Adrenal gland (tissue), 9 donors: ENCODE measurements at regions not wholly inside any gene's neighbourhood (a gene's known extent, or its start where the extent isn't known, plus 50 kb on each side); places are given as distances from the start of the nearest gene placed in this dataset.

Experiments
- DNase-seq, 7 donors: peaks; one replicate each; pipeline ENCODE4 v3.0.0-alpha.2; 2019 to 2020
- H3K27ac ChIP-seq, 5 donors: fragments of 200-600 bp; sonication (generic) in 4 of 5; 1 replicate in 3 of 5; 2 replicates in 2 of 5; pipeline versions ENCODE4 v1.5.1 to v1.8.0; 2016 to 2020; ENCODE audit warnings: mild to moderate bottlenecking in 1 of 5
- H3K27me3 ChIP-seq: fragments of 200-600 bp; 2 replicates; pipeline ENCODE4 v1.8.0; 2021
- H3K36me3 ChIP-seq, 2 donors: fragments of 200-600 bp; replicated peaks in 1 of 2; 1 replicate in 1 of 2; 2 replicates in 1 of 2; pipeline versions ENCODE4 v1.5.1 to v1.8.0; 2018 to 2022
- H3K4me1 ChIP-seq, 2 donors: fragments of 200-600 bp; replicated peaks in 1 of 2; 1 replicate in 1 of 2; 2 replicates in 1 of 2; pipeline versions ENCODE4 v1.5.1 to v1.8.0; 2018 to 2021
- H3K4me3 ChIP-seq, 4 donors: fragments of 200-600 bp; sonication (generic) in 3 of 4; one replicate each; pipeline ENCODE4 v1.5.1; 2016 to 2018
- H3K9me3 ChIP-seq, 3 donors: fragments of 200-600 bp; sonication (generic) in 1 of 3; replicated peaks in 1 of 3; 1 replicate in 2 of 3; 2 replicates in 1 of 3; pipeline versions ENCODE4 v1.5.1 to v1.8.0; 2016 to 2021
- POLR2A ChIP-seq, 2 donors: fragments of 450-650 bp; IDR thresholded peaks; one replicate each; pipeline ENCODE4 v1.6.1; 2017; ENCODE audit warnings: antibody characterized with exemption in 2 of 2, mild to moderate bottlenecking in 2 of 2, moderate library complexity in 1 of 2
- WGBS, 4 donors: extraction: QIAGEN DNeasy Blood & Tissue Kit in 2 of 4; methylation state at CpG; one replicate each; pipeline versions ENCODE4 v1.1.5 to v1.1.7; 2013 to 2017; 5-methylcytosine and 5-hydroxymethylcytosine counted together
- intact Hi-C, 2 donors: fragments of 100-400 bp; cut with DNase I; formaldehyde crosslinking; loops; one replicate each; pipeline versions ENCODE4 v1.14.1 to v1.15.0; 2022 to 2023
- TF ChIP-seq, protein P1 (sequence below), 6 experiments: fragments of 450-650 bp in 4 of 6; fragments of 200-600 bp in 2 of 6; sonication (generic) in 1 of 6; IDR thresholded peaks; 1 replicate in 5 of 6; 2 replicates in 1 of 6; pipeline versions ENCODE4 v1.5.1 to v1.8.0; 2016 to 2021; ENCODE audit warnings: antibody characterized with exemption in 6 of 6, mild to moderate bottlenecking in 2 of 6, moderate library complexity in 1 of 6
- donor health status: healthy with polysubstance abuse.
- donor health status: Bipolar disorder and iron deficiency.
- donor health status: DM: yes; HTN: yes; CAD: no.
- donor health status: DM: no; HTN: no; CAD: no.
- donor health status: DM: no; HTN: no; CAD: no.

DNA sequence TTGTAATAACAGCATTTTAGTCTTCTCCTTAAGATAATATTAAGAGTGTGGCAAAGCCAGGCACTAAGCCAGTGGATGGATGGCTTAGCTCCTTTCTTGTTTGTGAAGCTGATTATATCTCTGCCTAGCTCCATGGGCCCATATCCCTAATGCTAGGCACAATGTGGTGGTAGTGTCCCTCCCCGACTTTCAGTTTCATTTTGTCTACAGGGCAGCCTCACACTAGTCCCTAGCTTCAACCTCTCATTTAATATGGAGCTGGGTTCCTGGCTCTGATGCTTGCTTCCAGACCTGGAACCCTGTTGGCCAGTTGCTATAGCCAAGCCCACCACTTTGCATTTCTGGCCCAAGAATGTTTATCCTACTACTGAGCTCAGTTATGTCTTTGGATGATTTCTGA is 437.0 kb upstream of the MEIS1 start:
- no peaks in the 10 kb centered on the region for H3K36me3 ChIP-seq
- intact Hi-C loops = no loop called here
- no peak overlapping the region for H3K4me3 ChIP-seq
- WGBS, 4 donors = 0 to 84% (median 74%) methylated on average over 1 of the region's 1 CpG; no CpG with 5 or more reads in 1 of the 4 donors
- no peaks in the 10 kb centered on the region for H3K9me3 ChIP-seq
- DNase-seq = no peak
- no peaks in the 10 kb centered on the region for H3K27me3 ChIP-seq
- no peaks in the 10 kb centered on the region for H3K4me1 ChIP-seq
- H3K27ac ChIP-seq = no peak overlapping the region
- TF ChIP-seq, protein P1, sequence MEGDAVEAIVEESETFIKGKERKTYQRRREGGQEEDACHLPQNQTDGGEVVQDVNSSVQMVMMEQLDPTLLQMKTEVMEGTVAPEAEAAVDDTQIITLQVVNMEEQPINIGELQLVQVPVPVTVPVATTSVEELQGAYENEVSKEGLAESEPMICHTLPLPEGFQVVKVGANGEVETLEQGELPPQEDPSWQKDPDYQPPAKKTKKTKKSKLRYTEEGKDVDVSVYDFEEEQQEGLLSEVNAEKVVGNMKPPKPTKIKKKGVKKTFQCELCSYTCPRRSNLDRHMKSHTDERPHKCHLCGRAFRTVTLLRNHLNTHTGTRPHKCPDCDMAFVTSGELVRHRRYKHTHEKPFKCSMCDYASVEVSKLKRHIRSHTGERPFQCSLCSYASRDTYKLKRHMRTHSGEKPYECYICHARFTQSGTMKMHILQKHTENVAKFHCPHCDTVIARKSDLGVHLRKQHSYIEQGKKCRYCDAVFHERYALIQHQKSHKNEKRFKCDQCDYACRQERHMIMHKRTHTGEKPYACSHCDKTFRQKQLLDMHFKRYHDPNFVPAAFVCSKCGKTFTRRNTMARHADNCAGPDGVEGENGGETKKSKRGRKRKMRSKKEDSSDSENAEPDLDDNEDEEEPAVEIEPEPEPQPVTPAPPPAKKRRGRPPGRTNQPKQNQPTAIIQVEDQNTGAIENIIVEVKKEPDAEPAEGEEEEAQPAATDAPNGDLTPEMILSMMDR (IDR thresholded peaks at IDR 0.05) = no peak
- TF ChIP-seq POLR2A (IDR thresholded peaks at IDR 0.05) = no peak

DNA sequence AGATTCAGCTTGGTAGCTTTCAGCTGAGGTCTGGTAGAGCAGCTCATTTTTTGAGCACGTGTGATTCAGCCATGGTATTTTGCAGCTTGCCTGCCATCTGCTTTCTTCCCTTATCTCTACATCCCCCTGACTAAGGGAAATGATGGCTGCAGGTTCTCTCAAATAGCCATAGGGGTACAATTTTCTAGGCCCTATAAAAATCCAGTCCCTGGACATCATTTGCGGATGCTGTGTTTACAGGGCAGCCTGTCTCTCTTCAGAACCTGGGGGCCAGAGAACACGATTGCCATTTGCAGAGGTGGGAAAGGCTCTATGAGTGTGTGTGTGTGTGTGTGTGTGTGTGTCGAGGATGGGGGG is 442.7 kb upstream of the MEIS1 start:
- H3K27me3 ChIP-seq = no peaks in the 10 kb centered on the region
- intact Hi-C loops = no loop called here
- no peak overlapping the region for H3K27ac ChIP-seq
- no peak for TF ChIP-seq POLR2A (IDR thresholded peaks at IDR 0.05)
- TF ChIP-seq, protein P1 (IDR thresholded peaks at IDR 0.05) = no peak
- no peak for DNase-seq
- no peaks in the 10 kb centered on the region for H3K36me3 ChIP-seq
- 57 to 78% (median 63%) methylated on average over 3 to 4 of the region's 4 CpGs for WGBS, 4 donors
- no peak overlapping the region for H3K4me3 ChIP-seq
- H3K4me1 ChIP-seq = no peaks in the 10 kb centered on the region
- H3K9me3 ChIP-seq = no peaks in the 10 kb centered on the region

DNA sequence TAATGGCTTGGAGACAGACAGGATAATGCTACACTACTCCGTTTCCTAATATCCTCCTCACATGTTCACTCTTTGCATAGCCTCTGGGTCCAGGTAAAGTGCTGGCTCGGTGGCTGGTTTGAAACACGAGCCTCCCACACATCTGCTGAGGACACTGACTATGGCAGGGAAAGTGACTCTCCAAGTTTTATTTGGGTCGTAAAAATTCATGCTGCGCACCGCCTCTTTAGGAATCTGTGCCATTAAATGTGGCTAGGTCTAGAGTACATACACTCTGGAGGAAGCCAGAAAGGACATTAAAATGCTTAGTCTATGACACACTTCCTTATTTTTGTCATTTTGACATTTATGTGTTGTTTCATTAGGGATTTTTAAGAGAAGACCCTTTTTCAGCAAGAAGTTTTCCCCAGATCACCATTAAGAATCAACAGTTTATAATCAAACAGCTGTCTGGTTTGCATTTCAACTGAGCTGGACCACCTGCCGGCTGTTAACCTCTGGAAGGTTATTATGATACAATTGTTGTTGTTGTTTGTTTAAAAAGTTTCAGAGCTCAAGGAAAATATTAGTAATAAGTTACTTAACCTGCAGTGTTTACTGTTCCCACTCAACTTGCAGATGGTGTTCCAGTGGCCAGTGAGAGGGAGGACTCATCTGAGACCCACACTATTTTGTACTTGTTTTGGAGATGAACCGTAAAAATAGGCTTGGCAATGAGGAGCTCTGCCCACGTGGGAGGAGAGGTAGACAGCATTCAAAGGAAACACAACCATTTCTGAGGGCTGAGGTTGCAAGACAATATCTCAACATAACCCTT is 443.3 kb upstream of the MEIS1 start:
- TF ChIP-seq, protein P1 (IDR thresholded peaks at IDR 0.05) = no peak
- no peak for TF ChIP-seq POLR2A (IDR thresholded peaks at IDR 0.05)
- WGBS, 4 donors = 57 to 67% (median 60%) methylated on average over 9 of the region's 9 CpGs
- no peak for DNase-seq
- Histone ChIP-seq H3K36me3 (no peaks in the 10 kb centered on the region), H3K4me1 (no peaks in the 10 kb centered on the region), H3K27ac (no peak overlapping the region), H3K4me3 (no peak overlapping the region), H3K9me3 (no peaks in the 10 kb centered on the region), H3K27me3 (no peaks in the 10 kb centered on the region)
- intact Hi-C loops = no loop called here

DNA sequence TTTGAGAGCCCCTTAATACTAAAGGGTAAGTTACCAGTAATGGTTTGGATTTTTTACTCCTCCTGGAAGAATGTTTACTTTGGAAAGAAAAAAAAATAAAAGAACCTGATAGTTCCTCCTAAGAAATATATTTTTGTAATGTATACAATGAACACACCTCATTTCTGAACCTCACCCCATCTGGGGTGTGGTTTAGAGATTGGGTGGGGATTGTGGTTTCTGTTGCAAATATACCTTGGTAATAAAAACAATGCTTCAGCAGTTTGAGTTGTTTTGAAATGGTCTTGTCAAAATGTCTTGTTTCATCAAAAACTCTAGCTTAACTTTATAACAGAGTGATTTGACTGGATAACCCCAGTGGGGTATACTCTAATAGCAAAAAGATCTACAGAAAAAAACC is 448.9 kb upstream of the MEIS1 start:
- H3K4me1 ChIP-seq = no peaks in the 10 kb centered on the region
- intact Hi-C loops = no loop called here
- no peaks in the 10 kb centered on the region for H3K27me3 ChIP-seq
- no peak overlapping the region for H3K4me3 ChIP-seq
- no peaks in the 10 kb centered on the region for H3K9me3 ChIP-seq
- DNase-seq = no peak
- H3K27ac ChIP-seq = no peak overlapping the region
- no peak for TF ChIP-seq POLR2A (IDR thresholded peaks at IDR 0.05)
- TF ChIP-seq, protein P1 (IDR thresholded peaks at IDR 0.05) = no peak
- H3K36me3 ChIP-seq = no peaks in the 10 kb centered on the region
